Adrenal gland (tissue), 9 donors: ENCODE measurements at regions not wholly inside any gene's neighbourhood (a gene's known extent, or its start where the extent isn't known, plus 50 kb on each side); places are given as distances from the start of the nearest gene placed in this dataset.

Experiments
- DNase-seq, 7 donors: peaks; one replicate each; pipeline ENCODE4 v3.0.0-alpha.2; 2019 to 2020
- H3K27ac ChIP-seq, 5 donors: fragments of 200-600 bp; sonication (generic) in 4 of 5; 1 replicate in 3 of 5; 2 replicates in 2 of 5; pipeline versions ENCODE4 v1.5.1 to v1.8.0; 2016 to 2020; ENCODE audit warnings: mild to moderate bottlenecking in 1 of 5
- H3K27me3 ChIP-seq: fragments of 200-600 bp; 2 replicates; pipeline ENCODE4 v1.8.0; 2021
- H3K36me3 ChIP-seq, 2 donors: fragments of 200-600 bp; replicated peaks in 1 of 2; 1 replicate in 1 of 2; 2 replicates in 1 of 2; pipeline versions ENCODE4 v1.5.1 to v1.8.0; 2018 to 2022
- H3K4me1 ChIP-seq, 2 donors: fragments of 200-600 bp; replicated peaks in 1 of 2; 1 replicate in 1 of 2; 2 replicates in 1 of 2; pipeline versions ENCODE4 v1.5.1 to v1.8.0; 2018 to 2021
- H3K4me3 ChIP-seq, 4 donors: fragments of 200-600 bp; sonication (generic) in 3 of 4; one replicate each; pipeline ENCODE4 v1.5.1; 2016 to 2018
- H3K9me3 ChIP-seq, 3 donors: fragments of 200-600 bp; sonication (generic) in 1 of 3; replicated peaks in 1 of 3; 1 replicate in 2 of 3; 2 replicates in 1 of 3; pipeline versions ENCODE4 v1.5.1 to v1.8.0; 2016 to 2021
- POLR2A ChIP-seq, 2 donors: fragments of 450-650 bp; IDR thresholded peaks; one replicate each; pipeline ENCODE4 v1.6.1; 2017; ENCODE audit warnings: antibody characterized with exemption in 2 of 2, mild to moderate bottlenecking in 2 of 2, moderate library complexity in 1 of 2
- WGBS, 4 donors: extraction: QIAGEN DNeasy Blood & Tissue Kit in 2 of 4; methylation state at CpG; one replicate each; pipeline versions ENCODE4 v1.1.5 to v1.1.7; 2013 to 2017; 5-methylcytosine and 5-hydroxymethylcytosine counted together
- intact Hi-C, 2 donors: fragments of 100-400 bp; cut with DNase I; formaldehyde crosslinking; loops; one replicate each; pipeline versions ENCODE4 v1.14.1 to v1.15.0; 2022 to 2023
- TF ChIP-seq, protein P1 (sequence below), 6 experiments: fragments of 450-650 bp in 4 of 6; fragments of 200-600 bp in 2 of 6; sonication (generic) in 1 of 6; IDR thresholded peaks; 1 replicate in 5 of 6; 2 replicates in 1 of 6; pipeline versions ENCODE4 v1.5.1 to v1.8.0; 2016 to 2021; ENCODE audit warnings: antibody characterized with exemption in 6 of 6, mild to moderate bottlenecking in 2 of 6, moderate library complexity in 1 of 6
- donor health status: healthy with polysubstance abuse.
- donor health status: Bipolar disorder and iron deficiency.
- donor health status: DM: yes; HTN: yes; CAD: no.
- donor health status: DM: no; HTN: no; CAD: no.
- donor health status: DM: no; HTN: no; CAD: no.

DNA sequence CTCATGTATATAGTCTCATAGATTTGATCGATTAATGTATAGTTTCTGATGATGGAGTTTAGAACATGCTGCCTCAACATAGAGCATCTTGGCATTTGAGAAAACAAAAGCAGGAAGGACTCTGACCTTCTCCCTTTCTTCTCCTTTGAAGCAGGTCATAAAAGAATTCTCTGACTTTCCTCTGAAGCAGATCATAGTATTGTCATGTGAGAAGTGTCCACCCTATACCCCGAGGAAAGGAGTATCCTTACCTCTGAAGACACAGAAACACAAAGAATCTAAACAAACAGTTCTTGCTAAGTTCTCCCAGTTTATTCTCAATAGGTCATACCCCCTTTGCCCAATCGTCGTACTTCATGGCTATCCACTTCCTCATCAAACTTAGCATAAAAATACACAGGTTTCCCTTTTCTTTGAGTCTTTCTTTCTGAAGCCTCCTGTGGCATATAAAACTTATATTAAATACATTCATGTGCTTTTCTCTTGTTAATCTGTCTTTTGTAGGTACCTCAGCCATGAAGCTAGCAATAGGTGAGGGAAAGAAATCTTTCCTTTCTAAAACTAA is 194.9 kb downstream of the REEP3 start:
- Histone ChIP-seq H3K27me3 (no peaks in the 10 kb centered on the region), H3K4me1 (peaks cover 25 to 33% of the 10 kb centered on the region in 2 donors), H3K36me3 (no peaks in the 10 kb centered on the region), H3K9me3 (no peaks in the 10 kb centered on the region), H3K4me3 (no peak overlapping the region), H3K27ac (peak overlapping the region in 1 of 5 donors; percentile 21)
- 63 to 74% (median 69%) methylated on average over 4 of the region's 4 CpGs for WGBS, 4 donors
- no peak for DNase-seq
- intact Hi-C loops = loop anchor here (5.0 to 10.0 kb wide), 2 partner anchors 81 to 84 kb away; no protein-coding TSS in a partner anchor
- TF ChIP-seq, protein P1, sequence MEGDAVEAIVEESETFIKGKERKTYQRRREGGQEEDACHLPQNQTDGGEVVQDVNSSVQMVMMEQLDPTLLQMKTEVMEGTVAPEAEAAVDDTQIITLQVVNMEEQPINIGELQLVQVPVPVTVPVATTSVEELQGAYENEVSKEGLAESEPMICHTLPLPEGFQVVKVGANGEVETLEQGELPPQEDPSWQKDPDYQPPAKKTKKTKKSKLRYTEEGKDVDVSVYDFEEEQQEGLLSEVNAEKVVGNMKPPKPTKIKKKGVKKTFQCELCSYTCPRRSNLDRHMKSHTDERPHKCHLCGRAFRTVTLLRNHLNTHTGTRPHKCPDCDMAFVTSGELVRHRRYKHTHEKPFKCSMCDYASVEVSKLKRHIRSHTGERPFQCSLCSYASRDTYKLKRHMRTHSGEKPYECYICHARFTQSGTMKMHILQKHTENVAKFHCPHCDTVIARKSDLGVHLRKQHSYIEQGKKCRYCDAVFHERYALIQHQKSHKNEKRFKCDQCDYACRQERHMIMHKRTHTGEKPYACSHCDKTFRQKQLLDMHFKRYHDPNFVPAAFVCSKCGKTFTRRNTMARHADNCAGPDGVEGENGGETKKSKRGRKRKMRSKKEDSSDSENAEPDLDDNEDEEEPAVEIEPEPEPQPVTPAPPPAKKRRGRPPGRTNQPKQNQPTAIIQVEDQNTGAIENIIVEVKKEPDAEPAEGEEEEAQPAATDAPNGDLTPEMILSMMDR (IDR thresholded peaks at IDR 0.05) = no peak

DNA sequence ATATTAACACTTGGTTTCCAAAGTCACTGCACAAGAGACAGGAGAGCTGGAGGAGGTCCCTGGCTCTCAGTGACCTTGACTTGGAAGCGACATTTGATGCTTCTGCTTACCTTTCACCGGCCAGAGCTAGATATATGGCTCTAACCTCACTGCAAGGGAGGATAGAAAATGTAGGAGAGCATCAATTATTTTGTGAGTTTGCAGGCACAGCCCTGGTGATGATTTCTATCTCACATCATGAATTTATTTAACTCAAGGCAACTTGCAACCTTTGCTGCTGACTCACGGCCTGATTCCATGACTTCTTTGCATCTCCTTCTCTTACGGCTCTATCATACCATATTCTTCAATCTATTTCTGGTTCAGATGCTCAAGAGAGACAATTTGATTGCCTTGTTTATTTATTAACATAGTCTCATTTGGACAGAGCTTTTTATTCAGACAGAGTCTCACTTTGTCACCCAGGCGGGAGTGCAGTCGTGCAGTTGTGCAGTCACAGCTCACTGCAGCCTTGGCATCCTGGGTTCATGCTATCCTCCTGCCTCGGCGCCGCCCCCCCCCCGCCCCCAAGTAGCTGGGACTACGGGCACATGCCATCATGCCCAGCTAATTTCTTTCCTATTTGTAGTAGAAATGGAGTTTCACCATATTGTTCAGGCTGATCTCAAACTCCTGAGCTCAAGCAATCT is 196.0 kb downstream of the REEP3 start:
- Histone ChIP-seq H3K4me3 (no peak overlapping the region), H3K9me3 (no peaks in the 10 kb centered on the region), H3K4me1 (peaks cover 15 to 22% of the 10 kb centered on the region in 2 donors), H3K27me3 (no peaks in the 10 kb centered on the region), H3K27ac (no peak overlapping the region), H3K36me3 (no peaks in the 10 kb centered on the region)
- WGBS, 4 donors = 61 to 74% (median 71%) methylated on average over 10 to 11 of the region's 11 CpGs
- TF ChIP-seq POLR2A (IDR thresholded peaks at IDR 0.05) = no peak
- TF ChIP-seq, protein P1 (IDR thresholded peaks at IDR 0.05) = no peak
- no peak for DNase-seq
- intact Hi-C loops = loop anchor here (5.0 to 10.0 kb wide), 2 partner anchors 82 to 85 kb away; no protein-coding TSS in a partner anchor

DNA sequence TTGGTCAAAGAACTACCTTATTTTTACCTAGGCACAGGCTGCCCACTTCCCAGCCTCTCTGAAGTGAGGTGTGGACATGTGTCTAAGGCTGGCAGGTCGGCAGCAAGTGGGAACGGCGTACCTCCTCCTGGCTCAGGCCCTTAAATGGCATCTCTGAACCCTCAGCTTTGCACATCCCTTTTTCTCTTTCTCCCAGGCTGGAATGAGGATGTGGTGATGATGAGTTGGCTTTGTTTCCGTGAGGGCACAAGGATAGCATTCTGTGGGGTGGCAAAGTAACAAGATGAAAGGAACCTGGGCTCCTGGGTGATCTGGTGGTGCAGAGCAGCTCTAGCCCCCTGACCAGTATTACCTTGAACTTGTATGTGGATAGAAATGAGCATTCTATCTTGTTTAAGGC is 196.8 kb downstream of the REEP3 start:
- Histone ChIP-seq H3K4me1 (peaks cover 8 to 14% of the 10 kb centered on the region in 2 donors), H3K27ac (no peak overlapping the region), H3K27me3 (no peaks in the 10 kb centered on the region), H3K4me3 (no peak overlapping the region), H3K36me3 (no peaks in the 10 kb centered on the region), H3K9me3 (no peaks in the 10 kb centered on the region)
- TF ChIP-seq, protein P1 (IDR thresholded peaks at IDR 0.05) = no peak
- TF ChIP-seq POLR2A (IDR thresholded peaks at IDR 0.05) = no peak
- WGBS, 4 donors = 68 to 83% (median 76%) methylated on average over 4 of the region's 4 CpGs
- intact Hi-C loops = loop anchor here (5.0 to 10.0 kb wide), 2 partner anchors 83 to 86 kb away; no protein-coding TSS in a partner anchor
- DNase-seq = no peak

DNA sequence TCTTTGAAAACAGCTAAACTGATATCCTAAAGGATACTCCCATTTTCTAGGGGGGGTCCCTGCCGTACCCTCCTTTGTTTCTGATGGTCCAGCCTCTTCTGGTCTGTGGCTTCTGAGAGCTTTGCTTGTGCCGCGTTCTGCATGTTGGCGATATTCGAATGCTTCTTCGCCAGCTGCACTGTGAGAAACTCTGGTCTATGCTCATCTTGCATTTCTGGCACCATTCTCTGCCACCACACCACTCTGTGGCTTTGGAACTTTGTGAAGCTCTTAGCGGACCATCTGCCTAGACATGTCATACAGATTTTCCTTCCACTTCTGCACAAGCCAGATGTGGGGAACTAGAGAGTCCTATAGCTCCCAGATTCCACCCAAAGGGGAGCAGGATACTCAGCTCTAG is 197.2 kb downstream of the REEP3 start:
- Histone ChIP-seq H3K27me3 (no peaks in the 10 kb centered on the region), H3K4me1 (peaks cover 4 to 10% of the 10 kb centered on the region in 2 donors), H3K4me3 (no peak overlapping the region), H3K9me3 (no peaks in the 10 kb centered on the region), H3K36me3 (no peaks in the 10 kb centered on the region), H3K27ac (no peak overlapping the region)
- TF ChIP-seq, protein P1 (IDR thresholded peaks at IDR 0.05) = no peak
- no peak for TF ChIP-seq POLR2A (IDR thresholded peaks at IDR 0.05)
- 88 to 94% (median 93%) methylated on average over 7 of the region's 7 CpGs for WGBS, 4 donors
- intact Hi-C loops = loop anchor here (5.0 to 10.0 kb wide), 2 partner anchors 84 to 86 kb away; no protein-coding TSS in a partner anchor
- no peak for DNase-seq
